ENCODE measurements at regions not wholly inside any gene's neighbourhood (a gene's known extent, or its start where the extent isn't known, plus 50 kb on each side); places are given as distances from the start of the nearest gene placed in this dataset.

- TF ChIP-seq YY1 (IDR thresholded peaks at IDR 0.05; ENCODE audit: insufficient read depth, insufficient read length) = no peak
- no peak for TF ChIP-seq SUZ12 (IDR thresholded peaks at IDR 0.05; ENCODE audit: extremely low read depth, insufficient read depth, insufficient read length)
- no peak for TF ChIP-seq ZNF274 (IDR thresholded peaks at IDR 0.05; ENCODE audit: low read depth, low read length)
These were observed 955.7 kb downstream of the SORCS3 start for GRCh38 chr10:105596749-105597148.

Measured in NT2/D1 (cell line).